Mesendoderm (in vitro differentiated cells): ENCODE measurements at regions not wholly inside any gene's neighbourhood (a gene's known extent, or its start where the extent isn't known, plus 50 kb on each side); places are given as distances from the start of the nearest gene placed in this dataset.

Experiments used
- DNase-seq: peaks from one replicate; pipeline ENCODE4 v3.0.0; 2013
- H2AK5ac ChIP-seq: 2 replicates; pipeline ENCODE4 v1.6.1; 2013; ENCODE audit warnings: low read length, inconsistent platforms
- H2BK120ac ChIP-seq: 2 replicates; pipeline ENCODE4 v1.6.1; 2013; ENCODE audit warnings: low read depth, mild to moderate bottlenecking, low read length, moderate library complexity, mixed read lengths
- H2BK15ac ChIP-seq: replicated peaks from 2 replicates; pipeline ENCODE4 v1.6.1; 2013; ENCODE audit warnings: low read depth, mild to moderate bottlenecking, moderate library complexity
- H2BK5ac ChIP-seq: 2 replicates; pipeline ENCODE4 v1.6.1; 2013; ENCODE audit warnings: low read length, inconsistent platforms
- H3K18ac ChIP-seq: 2 replicates; pipeline ENCODE4 v1.6.1; 2013; ENCODE audit warnings: mild to moderate bottlenecking, low read length, mixed read lengths
- H3K23ac ChIP-seq: one replicate; pipeline ENCODE4 v1.6.1; 2013; ENCODE audit warnings: low read length
- H3K27ac ChIP-seq: 2 replicates; pipeline ENCODE4 v1.5.1; 2013; ENCODE audit warnings: low read depth, mild to moderate bottlenecking, inconsistent platforms, low read length, moderate library complexity
- H3K27me3 ChIP-seq: 2 replicates; pipeline ENCODE4 v1.6.1; 2013; ENCODE audit warnings: low read length, control low read depth, mild to moderate bottlenecking, inconsistent platforms; ENCODE audit not compliant: insufficient read depth, poor library complexity
- H3K36me3 ChIP-seq: 2 replicates; pipeline ENCODE4 v1.6.1; 2013; ENCODE audit warnings: low read length, inconsistent platforms; ENCODE audit not compliant: control insufficient read depth, insufficient read depth
- H3K4ac ChIP-seq: one replicate; pipeline ENCODE4 v1.6.1; 2013; ENCODE audit warnings: low read depth, mild to moderate bottlenecking, low read length, moderate library complexity
- H3K4me1 ChIP-seq: 2 replicates; pipeline ENCODE4 v1.6.1; 2013; ENCODE audit warnings: low read depth, low read length, inconsistent platforms; ENCODE audit not compliant: control insufficient read depth
- H3K4me2 ChIP-seq: 2 replicates; pipeline ENCODE4 v1.6.1; 2013; ENCODE audit warnings: low read length
- H3K4me3 ChIP-seq: 2 replicates; pipeline ENCODE4 v1.5.1; 2013; ENCODE audit warnings: mild to moderate bottlenecking, low read length
- H3K56ac ChIP-seq: one replicate; pipeline ENCODE4 v1.6.1; 2013; ENCODE audit warnings: low read length
- H3K79me1 ChIP-seq: 2 replicates; pipeline ENCODE4 v1.6.1; 2013; ENCODE audit warnings: low read length, inconsistent platforms
- H3K79me2 ChIP-seq: 2 replicates; pipeline ENCODE4 v1.6.1; 2013; ENCODE audit warnings: mild to moderate bottlenecking, low read length; ENCODE audit not compliant: control insufficient read depth, insufficient read depth
- H3K9ac ChIP-seq: 2 replicates; pipeline ENCODE4 v1.6.1; 2013; ENCODE audit warnings: low read length, inconsistent platforms
- H4K5ac ChIP-seq: one replicate; pipeline ENCODE4 v1.6.1; 2013; ENCODE audit warnings: low read length
- H4K8ac ChIP-seq: one replicate; pipeline ENCODE4 v1.6.1; 2013; ENCODE audit warnings: low read depth, mild to moderate bottlenecking, control low read depth, low read length, moderate library complexity
- WGBS: extraction: QIAGEN DNeasy Blood & Tissue Kit; methylation state at CpG from one replicate; pipeline ENCODE4 v1.1.7; 2013; ENCODE audit warnings: low lambda C conversion rate, missing lambda C conversion rate; ENCODE audit not compliant: insufficient coverage; ENCODE audit errors: extremely low coverage; 5-methylcytosine and 5-hydroxymethylcytosine counted together

DNA sequence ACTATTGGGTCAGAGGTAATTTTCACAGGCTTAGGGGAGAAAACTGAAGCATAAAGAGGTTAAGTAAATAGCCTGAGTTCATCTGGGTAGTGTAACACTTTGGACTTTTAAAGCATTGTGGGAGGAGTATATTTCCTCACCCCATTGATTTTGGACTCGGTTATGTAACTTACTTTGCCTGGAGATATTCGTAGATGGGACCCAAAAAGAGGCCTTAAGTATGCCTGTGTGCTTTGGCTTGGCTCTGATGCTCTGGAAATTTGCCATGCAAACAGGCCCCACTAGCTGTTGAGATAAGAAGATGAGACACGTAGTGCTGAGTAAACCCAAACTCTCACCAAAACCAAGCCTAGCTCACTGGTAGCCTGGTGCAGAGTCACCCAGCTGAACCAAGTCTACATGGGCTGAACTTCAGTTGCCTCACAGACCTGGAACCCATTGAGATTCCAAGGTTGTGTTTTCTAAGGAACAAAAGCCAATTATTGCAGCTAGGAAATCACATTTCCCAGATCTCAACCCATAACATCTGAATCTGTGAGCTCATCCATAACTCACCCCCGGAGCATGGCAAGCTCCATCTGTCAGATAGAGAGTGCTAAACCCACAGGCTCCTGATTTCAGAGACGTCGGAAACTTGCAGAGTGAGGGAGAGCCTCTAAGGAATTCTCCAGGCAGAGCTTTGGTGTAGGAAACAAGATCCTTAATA, 536.0 kb upstream of the C16orf82 start:
- Histone ChIP-seq H3K4me3 (no peak overlapping the region), H4K5ac (no peak overlapping the region), H2BK120ac (no peak overlapping the region), H3K27me3 (no peaks in the 10 kb centered on the region), H3K4ac (no peak overlapping the region), H3K79me1 (no peaks in the 10 kb centered on the region), H2AK5ac (no peak overlapping the region), H3K27ac (no peak overlapping the region), H3K4me1 (peaks cover 3% of the 10 kb centered on the region), H3K18ac (no peak overlapping the region), H3K9ac (no peak overlapping the region), H3K4me2 (no peak overlapping the region), H3K56ac (no peak overlapping the region), H3K36me3 (no peaks in the 10 kb centered on the region), H3K79me2 (no peaks in the 10 kb centered on the region), H2BK15ac (no peak overlapping the region), H2BK5ac (no peak overlapping the region), H4K8ac (no peak overlapping the region), H3K23ac (no peak overlapping the region)
- no CpG with 5 or more reads among the region's 6 CpGs for WGBS
- peak; percentile 10 for DNase-seq

- Histone ChIP-seq H3K4me1 (peaks cover 3% of the 10 kb centered on the region), H3K56ac (no peak overlapping the region), H3K4me2 (no peak overlapping the region), H4K5ac (no peak overlapping the region), H4K8ac (no peak overlapping the region), H3K27me3 (no peaks in the 10 kb centered on the region), H3K27ac (no peak overlapping the region), H3K9ac (no peak overlapping the region), H2BK5ac (no peak overlapping the region), H2BK120ac (no peak overlapping the region), H3K36me3 (no peaks in the 10 kb centered on the region), H3K79me2 (no peaks in the 10 kb centered on the region), H2BK15ac (no peak overlapping the region), H3K4ac (no peak overlapping the region), H3K79me1 (no peaks in the 10 kb centered on the region), H3K4me3 (no peak overlapping the region), H2AK5ac (no peak overlapping the region), H3K18ac (no peak overlapping the region), H3K23ac (no peak overlapping the region)
- DNase-seq, result peak; percentile 20
- no CpG with 5 or more reads among the region's 4 CpGs for WGBS
Observed at GRCh38 chr16:26531290-26531730, 535.4 kb upstream of the C16orf82 start.

GRCh38 chr16:26532456-26532855, 534.3 kb upstream of the C16orf82 start:
- Histone ChIP-seq H3K79me1 (no peaks in the 10 kb centered on the region), H3K4me3 (no peak overlapping the region), H3K56ac (no peak overlapping the region), H4K5ac (no peak overlapping the region), H3K18ac (no peak overlapping the region), H3K4me1 (peaks cover 3% of the 10 kb centered on the region), H3K23ac (no peak overlapping the region), H3K27me3 (no peaks in the 10 kb centered on the region), H3K4me2 (no peak overlapping the region), H3K9ac (no peak overlapping the region), H3K4ac (no peak overlapping the region), H2BK15ac (no peak overlapping the region), H2BK5ac (no peak overlapping the region), H4K8ac (no peak overlapping the region), H3K79me2 (no peaks in the 10 kb centered on the region), H3K36me3 (no peaks in the 10 kb centered on the region), H2BK120ac (no peak overlapping the region), H3K27ac (no peak overlapping the region), H2AK5ac (no peak overlapping the region)
- DNase-seq, result peak; percentile 7
- no CpG with 5 or more reads among the region's 1 CpG for WGBS

- no peak overlapping the region for H3K18ac ChIP-seq
- H4K8ac ChIP-seq, result no peak overlapping the region
- 100% methylated on average over 1 of the region's 5 CpGs for WGBS
- no peak overlapping the region for H3K23ac ChIP-seq
- H2BK5ac ChIP-seq, result no peak overlapping the region
- H3K79me1 ChIP-seq, result no peaks in the 10 kb centered on the region
- H3K4me1 ChIP-seq, result no peaks in the 10 kb centered on the region
- no peaks in the 10 kb centered on the region for H3K36me3 ChIP-seq
- H3K4me2 ChIP-seq, result no peak overlapping the region
- H3K79me2 ChIP-seq, result no peaks in the 10 kb centered on the region
- H3K9ac ChIP-seq, result no peak overlapping the region
- no peak overlapping the region for H4K5ac ChIP-seq
- DNase-seq, result no peak
- no peaks in the 10 kb centered on the region for H3K27me3 ChIP-seq
- H3K4ac ChIP-seq, result no peak overlapping the region
- H3K4me3 ChIP-seq, result no peak overlapping the region
- no peak overlapping the region for H2BK15ac ChIP-seq
- H2BK120ac ChIP-seq, result no peak overlapping the region
- no peak overlapping the region for H3K56ac ChIP-seq
- H2AK5ac ChIP-seq, result no peak overlapping the region
- no peak overlapping the region for H3K27ac ChIP-seq
Observed at GRCh38 chr16:26542198-26542597, 524.5 kb upstream of the C16orf82 start.

GRCh38 chr16:26546573-26546972, 520.2 kb upstream of the C16orf82 start:
- Histone ChIP-seq H3K18ac (no peak overlapping the region), H2BK120ac (no peak overlapping the region), H2BK5ac (no peak overlapping the region), H4K8ac (no peak overlapping the region), H3K79me1 (no peaks in the 10 kb centered on the region), H2AK5ac (no peak overlapping the region), H3K36me3 (no peaks in the 10 kb centered on the region), H3K4me1 (no peaks in the 10 kb centered on the region), H3K4me3 (no peak overlapping the region), H3K56ac (no peak overlapping the region), H3K4ac (no peak overlapping the region), H2BK15ac (no peak overlapping the region), H3K79me2 (no peaks in the 10 kb centered on the region), H4K5ac (no peak overlapping the region), H3K23ac (no peak overlapping the region), H3K27me3 (no peaks in the 10 kb centered on the region), H3K4me2 (no peak overlapping the region), H3K27ac (no peak overlapping the region), H3K9ac (no peak overlapping the region)
- WGBS, result no CpG with 5 or more reads among the region's 2 CpGs
- DNase-seq, result no peak

DNA sequence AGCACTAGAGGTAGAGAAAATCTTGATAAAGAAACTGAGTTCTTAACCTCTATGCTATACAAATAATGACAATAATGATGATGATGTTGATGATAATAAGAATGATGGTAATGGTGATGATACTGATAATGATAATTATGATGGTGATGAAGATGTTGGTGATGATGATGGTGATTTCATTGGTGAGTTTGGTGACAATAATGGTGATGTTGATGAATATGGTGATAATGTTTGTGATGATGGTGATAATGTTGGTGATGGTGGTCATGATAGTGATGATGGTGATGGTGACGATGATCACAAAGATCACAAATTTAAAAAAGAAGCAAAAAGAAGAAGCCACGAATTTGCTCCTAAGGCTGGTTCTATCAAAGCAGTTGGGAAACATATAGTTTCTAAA, 519.0 kb upstream of the C16orf82 start:
- H3K79me1 ChIP-seq, result no peaks in the 10 kb centered on the region
- no peak overlapping the region for H4K8ac ChIP-seq
- no peak overlapping the region for H3K27ac ChIP-seq
- no peak overlapping the region for H3K56ac ChIP-seq
- no peak overlapping the region for H2AK5ac ChIP-seq
- H3K9ac ChIP-seq, result no peak overlapping the region
- no peaks in the 10 kb centered on the region for H3K4me1 ChIP-seq
- no peak overlapping the region for H4K5ac ChIP-seq
- no peak overlapping the region for H2BK5ac ChIP-seq
- no peak overlapping the region for H2BK15ac ChIP-seq
- no peak overlapping the region for H3K4ac ChIP-seq
- H3K79me2 ChIP-seq, result no peaks in the 10 kb centered on the region
- H3K23ac ChIP-seq, result no peak overlapping the region
- H3K4me3 ChIP-seq, result no peak overlapping the region
- H3K36me3 ChIP-seq, result no peaks in the 10 kb centered on the region
- H3K4me2 ChIP-seq, result no peak overlapping the region
- H3K27me3 ChIP-seq, result no peaks in the 10 kb centered on the region
- DNase-seq, result no peak
- H3K18ac ChIP-seq, result no peak overlapping the region
- no CpG with 5 or more reads among the region's 2 CpGs for WGBS
- H2BK120ac ChIP-seq, result no peak overlapping the region
